HepG2 (cell line): ENCODE measurements at regions not wholly inside any gene's neighbourhood (a gene's known extent, or its start where the extent isn't known, plus 50 kb on each side); places are given as distances from the start of the nearest gene placed in this dataset.

Experiments
- ATAC-seq: fragments of 200-7000 bp; cut with Tn5 transposase; 3 replicates; pipeline ENCODE4 v1.9.1; 2020; ENCODE audit warnings: mild to moderate bottlenecking, moderate library complexity
- BruUV-seq: library from RNA; stranded (reverse); fragments of 400-500 nt; replicated peaks from 2 replicates; lab custom pipeline; 2021; lab: Mats Ljungman, UMichigan
- CTCF ChIA-PET: fragments of 300-600 bp; formaldehyde crosslinking; extraction: SDS; loops from one replicate; lab custom pipeline; 2021; ENCODE audit warnings: low total read pairs, inconsistent platforms, low intra/inter-chr PET ratio; lab: Yijun Ruan, JAX
- POLR2A ChIA-PET: fragments of 350-600 bp; sonication (Branson Sonifier 250); formaldehyde crosslinking; loops from one replicate; lab custom pipeline; 2020; ENCODE audit warnings: antibody characterized with exemption, inconsistent platforms; lab: Yijun Ruan, JAX
- DNase-seq: peaks from one replicate; pipeline ENCODE4 v3.0.0-alpha.2; 2015; ENCODE audit warnings: low spot score
- FAIRE-seq: peaks from 3 replicates; lab custom pipeline; 2011; peaks lifted over from hg19 to GRCh38; lab: Jason Lieb, UNC
- H2AFZ ChIP-seq: one replicate; pipeline ENCODE4 v1.6.1; 2011; ENCODE audit warnings: low read length, inconsistent platforms
- H3K27ac ChIP-seq: fragments of 300-600 bp; 3 replicates; pipeline ENCODE4 v1.8.0; 2011; ENCODE audit warnings: mixed run types, mild to moderate bottlenecking, mixed read lengths, low read length, inconsistent platforms; ENCODE audit not compliant: insufficient read depth; ENCODE audit errors: extremely low read length
- H3K27me3 ChIP-seq, 2 experiments: fragments of 200-600 bp in 1 of 2; 2 replicates in 1 of 2; 3 replicates in 1 of 2; pipeline versions ENCODE4 v1.6.0 to v1.8.0; 2011; ENCODE audit warnings: low read length in 2 of 2, mild to moderate bottlenecking in 2 of 2, moderate library complexity in 2 of 2, inconsistent platforms in 1 of 2; ENCODE audit not compliant: insufficient read depth in 2 of 2, control insufficient read depth in 1 of 2
- H3K36me3 ChIP-seq, 2 experiments: fragments of 200-600 bp in 1 of 2; replicated peaks in 1 of 2; 2 replicates in 1 of 2; 3 replicates in 1 of 2; pipeline versions ENCODE4 v1.5.1 to v1.8.0; 2011; ENCODE audit warnings: low read length in 2 of 2, inconsistent platforms in 1 of 2; ENCODE audit not compliant: insufficient read depth in 2 of 2, control insufficient read depth in 1 of 2
- H3K4me1 ChIP-seq: 2 replicates; pipeline ENCODE4 v1.5.1; 2012; ENCODE audit warnings: low read length, inconsistent platforms; ENCODE audit not compliant: insufficient read depth
- H3K4me2 ChIP-seq: 2 replicates; pipeline ENCODE4 v1.6.0; 2011; ENCODE audit warnings: low read depth, low read length, inconsistent platforms
- H3K4me3 ChIP-seq, 3 experiments: fragments of 200-600 bp in 1 of 3; sonication (generic), shearing (Covaris generic) in 1 of 3; replicated peaks in 1 of 3; 2 replicates each; pipeline ENCODE4 v1.5.1; 2011 to 2016; ENCODE audit warnings: low read length in 3 of 3, inconsistent platforms in 2 of 3, low read depth in 2 of 3, mild to moderate bottlenecking in 2 of 3, control low read depth in 1 of 3, mixed read lengths in 1 of 3; ENCODE audit not compliant: insufficient read depth in 1 of 3
- H3K79me2 ChIP-seq: one replicate; pipeline ENCODE4 v1.6.1; 2011; ENCODE audit warnings: low read length, inconsistent platforms; ENCODE audit not compliant: insufficient read depth
- H3K9ac ChIP-seq: 2 replicates; pipeline ENCODE4 v1.6.0; 2011; ENCODE audit warnings: mild to moderate bottlenecking, low read depth, low read length, inconsistent platforms; ENCODE audit not compliant: insufficient read depth
- H3K9me3 ChIP-seq: 2 replicates; pipeline ENCODE4 v1.5.1; 2012; ENCODE audit warnings: mild to moderate bottlenecking, low read length
- H4K20me1 ChIP-seq: 2 replicates; pipeline ENCODE4 v1.6.0; 2011; ENCODE audit warnings: inconsistent platforms, mild to moderate bottlenecking, low read length, moderate library complexity; ENCODE audit not compliant: insufficient read depth
- ETS1 ChIP-seq: sonication (generic); formaldehyde crosslinking; IDR thresholded peaks from 2 replicates; pipeline ENCODE4 v1.4.0; 2020; ENCODE audit warnings: missing genetic modification reagents
- KLF12 ChIP-seq: sonication (generic); formaldehyde crosslinking; IDR thresholded peaks from 2 replicates; pipeline ENCODE4 v1.4.0; 2020; ENCODE audit warnings: missing genetic modification reagents, borderline replicate concordance
- KLF6 ChIP-seq: IDR thresholded peaks from 2 replicates; pipeline ENCODE4 v1.8.0; 2016; ENCODE audit warnings: missing biosample characterization, missing genetic modification reagents
- MAFF ChIP-seq: IDR thresholded peaks from 2 replicates; pipeline ENCODE4 v1.6.1; 2011; ENCODE audit warnings: low read depth, low read length, improper control_type of control experiment
- MAFK ChIP-seq, 2 experiments: IDR thresholded peaks in 1 of 2; conservative IDR thresholded peaks in 1 of 2; 2 replicates each; pipeline ENCODE4 v1.6.1; 2011; ENCODE audit warnings: improper control_type of control experiment in 2 of 2, low read length in 2 of 2
- NFRKB ChIP-seq: fragments of 450-650 bp; IDR thresholded peaks from 2 replicates; pipeline ENCODE4 v1.6.1; 2017
- RELA ChIP-seq: sonication (generic); formaldehyde crosslinking; IDR thresholded peaks from 2 replicates; pipeline ENCODE4 v1.4.0; 2020; ENCODE audit warnings: missing genetic modification reagents
- TBL1XR1 ChIP-seq: fragments of 150-350 bp; IDR thresholded peaks from 2 replicates; pipeline ENCODE4 v1.6.1; 2014; ENCODE audit warnings: borderline replicate concordance, low read length; ENCODE audit not compliant: partially characterized antibody
- YEATS4 ChIP-seq: sonication (generic); formaldehyde crosslinking; IDR thresholded peaks from 2 replicates; pipeline ENCODE4 v1.4.0; 2020; ENCODE audit warnings: missing genetic modification reagents, borderline replicate concordance
- ZNF256 ChIP-seq: sonication (generic); formaldehyde crosslinking; conservative IDR thresholded peaks from 2 replicates; pipeline ENCODE4 v1.4.0; 2020; ENCODE audit warnings: missing genetic modification reagents
- ZNF629 ChIP-seq: sonication (generic); formaldehyde crosslinking; conservative IDR thresholded peaks from 2 replicates; pipeline ENCODE4 v1.5.0; 2020; ENCODE audit warnings: missing genetic modification reagents
- ZNF883 ChIP-seq: sonication (generic); formaldehyde crosslinking; IDR thresholded peaks from 2 replicates; pipeline ENCODE4 v1.5.1; 2020; ENCODE audit warnings: mild to moderate bottlenecking, missing genetic modification reagents; ENCODE audit errors: not compliant biosample characterization
- ZSCAN12 ChIP-seq: sonication (generic); formaldehyde crosslinking; IDR thresholded peaks from 2 replicates; pipeline ENCODE4 v1.9.0; 2021; ENCODE audit warnings: mild to moderate bottlenecking, missing genetic modification reagents
- WGBS: methylation state at CpG from one replicate; pipeline ENCODE4 v1.1.6; 2017; ENCODE audit warnings: low lambda C conversion rate; 5-methylcytosine and 5-hydroxymethylcytosine counted together
- in situ Hi-C: cut with HindIII; loops from 2 replicates; pipeline ENCODE4 v1.10.0; 2017; ENCODE audit warnings: low pct_unique_long_range_greater_than_20kb; ENCODE audit not compliant: extremely low pct_ligation_motif_present
- intact Hi-C: fragments of 100-400 bp; cut with micrococcal nuclease; formaldehyde crosslinking; loops from one replicate; pipeline ENCODE4 v1.10.0; 2022; ENCODE audit not compliant: unreplicated experiment
- TF ChIP-seq, protein P1 (sequence below): sonication (generic); formaldehyde crosslinking; IDR thresholded peaks from 2 replicates; pipeline ENCODE4 v1.8.0; 2022; ENCODE audit warnings: mild to moderate bottlenecking, missing genetic modification reagents; ENCODE audit not compliant: insufficient replicate concordance

DNA sequence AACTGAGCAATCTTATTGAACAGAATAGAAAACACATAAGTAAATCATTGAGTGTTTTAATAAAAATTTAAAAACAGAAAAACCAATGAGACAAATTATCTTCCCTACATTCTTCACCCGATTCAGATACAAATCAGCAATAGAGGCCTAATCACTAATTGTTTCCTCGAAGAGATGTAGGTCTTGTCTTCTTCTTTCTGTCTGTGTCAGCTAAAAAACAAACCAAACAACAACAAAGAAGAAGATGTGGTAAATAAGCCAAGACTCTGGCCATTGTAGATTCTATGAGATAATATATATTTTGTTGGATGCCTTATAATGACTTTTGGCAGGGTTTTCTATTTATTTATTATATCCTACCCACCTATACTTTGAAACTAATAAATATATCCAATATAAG, 200.9 kb upstream of the FSIP2 start:
- no peak overlapping the region for H3K4me3 ChIP-seq
- ChIA-PET POLR2A (no interaction called here), CTCF (no interaction called here)
- WGBS = under 1% methylated on average over 2 of the region's 2 CpGs
- in situ Hi-C loops (no loop called here), intact Hi-C loops (no loop called here)
- no peak overlapping the region for H3K4me2 ChIP-seq
- H3K9me3 ChIP-seq = no peaks in the 10 kb centered on the region
- no TSS peak for BruUV-seq
- no peak for DNase-seq
- TF ChIP-seq MAFF (peak; percentile 52), NFRKB (no peak), MAFK (conservative IDR thresholded peaks at IDR 0.05 in 1 of 2, IDR thresholded peaks at IDR 0.05 in 1 of 2; ENCODE audit: low read length in 2 of 2) (peak; percentile 54 to 55)
- no peaks in the 10 kb centered on the region for H4K20me1 ChIP-seq
- no peaks in the 10 kb centered on the region for H3K79me2 ChIP-seq
- H2AFZ ChIP-seq = no peak overlapping the region
- H3K27ac ChIP-seq = no peak overlapping the region
- H3K27me3 ChIP-seq = no peaks in the 10 kb centered on the region
- ATAC-seq = no peak
- no peak overlapping the region for H3K9ac ChIP-seq
- no peaks in the 10 kb centered on the region for H3K36me3 ChIP-seq
- H3K4me1 ChIP-seq = no peaks in the 10 kb centered on the region
- FAIRE-seq = no peak

- Histone ChIP-seq H3K9ac (no peak overlapping the region), H3K27ac (no peak overlapping the region), H4K20me1 (no peaks in the 10 kb centered on the region), H3K27me3 (no peaks in the 10 kb centered on the region), H3K36me3 (no peaks in the 10 kb centered on the region), H2AFZ (no peak overlapping the region), H3K79me2 (no peaks in the 10 kb centered on the region), H3K9me3 (no peaks in the 10 kb centered on the region), H3K4me1 (no peaks in the 10 kb centered on the region), H3K4me3 (no peak overlapping the region), H3K4me2 (no peak overlapping the region)
- POLR2A ChIA-PET = no interaction called here
- DNase-seq (no peak), ATAC-seq (no peak), FAIRE-seq (no peak)
- intact Hi-C loops = no loop called here
- BruUV-seq = no TSS peak
- in situ Hi-C loops = no loop called here
- WGBS = 19% methylated on average over 2 of the region's 2 CpGs
- no peak for TF ChIP-seq YEATS4 (CRISPR knock-in tag)
- no peak for TF ChIP-seq KLF6 (CRISPR knock-in tag)
- TF ChIP-seq ZNF883 (CRISPR knock-in tag) = no peak
- no peak for TF ChIP-seq RELA (CRISPR knock-in tag)
- no peak for TF ChIP-seq ZNF256 (CRISPR knock-in tag)
- TF ChIP-seq, protein P1, sequence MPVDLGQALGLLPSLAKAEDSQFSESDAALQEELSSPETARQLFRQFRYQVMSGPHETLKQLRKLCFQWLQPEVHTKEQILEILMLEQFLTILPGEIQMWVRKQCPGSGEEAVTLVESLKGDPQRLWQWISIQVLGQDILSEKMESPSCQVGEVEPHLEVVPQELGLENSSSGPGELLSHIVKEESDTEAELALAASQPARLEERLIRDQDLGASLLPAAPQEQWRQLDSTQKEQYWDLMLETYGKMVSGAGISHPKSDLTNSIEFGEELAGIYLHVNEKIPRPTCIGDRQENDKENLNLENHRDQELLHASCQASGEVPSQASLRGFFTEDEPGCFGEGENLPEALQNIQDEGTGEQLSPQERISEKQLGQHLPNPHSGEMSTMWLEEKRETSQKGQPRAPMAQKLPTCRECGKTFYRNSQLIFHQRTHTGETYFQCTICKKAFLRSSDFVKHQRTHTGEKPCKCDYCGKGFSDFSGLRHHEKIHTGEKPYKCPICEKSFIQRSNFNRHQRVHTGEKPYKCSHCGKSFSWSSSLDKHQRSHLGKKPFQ (CRISPR knock-in tag) = no peak
- TF ChIP-seq ZNF629 (CRISPR knock-in tag) = no peak
- no peak for TF ChIP-seq KLF12 (CRISPR knock-in tag)
- TF ChIP-seq TBL1XR1 = no peak
- no peak for TF ChIP-seq ZSCAN12 (CRISPR knock-in tag)
- no peak for TF ChIP-seq ETS1 (CRISPR knock-in tag)
- CTCF ChIA-PET = no interaction called here
These were observed 171.4 kb upstream of the FSIP2 start for GRCh38 chr2:185567196-185567595.
